HEK293 (cell line): ENCODE measurements at regions not wholly inside any gene's neighbourhood (a gene's known extent, or its start where the extent isn't known, plus 50 kb on each side); places are given as distances from the start of the nearest gene placed in this dataset.

Source experiments
- CTCF ChIA-PET: fragments of 350-600 bp; formaldehyde crosslinking; extraction: SDS; loops from one replicate; lab custom pipeline; 2021; ENCODE audit warnings: antibody characterized with exemption; lab: Yijun Ruan, JAX
- POLR2A ChIA-PET: fragments of 300-600 bp; formaldehyde crosslinking; extraction: SDS; loops from one replicate; lab custom pipeline; 2020; ENCODE audit warnings: antibody characterized with exemption, inconsistent platforms; lab: Yijun Ruan, JAX
- H3K27ac ChIP-seq: fragments of 200-500 bp; sonication (Bioruptor generic); 2 replicates; pipeline ENCODE4 v1.5.1; 2014; ENCODE audit warnings: low read depth, low read length, control low read depth, inconsistent platforms; ENCODE audit errors: extremely low read depth
- H3K36me3 ChIP-seq, 2 experiments: fragments of 200-500 bp in 1 of 2; sonication (Bioruptor generic) in 1 of 2; 1 replicate in 1 of 2; 2 replicates in 1 of 2; pipeline ENCODE4 v1.5.1; 2014 to 2017; ENCODE audit warnings: inconsistent platforms in 2 of 2, low read length in 2 of 2; ENCODE audit not compliant: control insufficient read depth in 2 of 2, insufficient read depth in 1 of 2
- H3K4me1 ChIP-seq: fragments of 200-500 bp; sonication (Bioruptor generic); 2 replicates; pipeline ENCODE4 v1.5.1; 2014; ENCODE audit warnings: mild to moderate bottlenecking, low read length, inconsistent platforms; ENCODE audit not compliant: control insufficient read depth, insufficient read depth
- H3K4me3 ChIP-seq: 2 replicates; pipeline ENCODE4 v1.5.1; 2011; ENCODE audit warnings: low read depth, mild to moderate bottlenecking, control low read depth, low read length, moderate library complexity
- H3K9me3 ChIP-seq: fragments of 200-500 bp; sonication (Bioruptor generic); 2 replicates; pipeline ENCODE4 v1.5.1; 2014; ENCODE audit warnings: low read depth, low read length, inconsistent platforms; ENCODE audit not compliant: control insufficient read depth, insufficient read depth
- CTCF ChIP-seq: fragments of 450-650 bp; formaldehyde crosslinking; IDR thresholded peaks from 2 replicates; pipeline ENCODE4 v1.5.1; 2016; ENCODE audit warnings: missing biosample characterization, missing genetic modification characterization
- GFI1B ChIP-seq: fragments of 450-650 bp; formaldehyde crosslinking; IDR thresholded peaks from 2 replicates; pipeline ENCODE4 v1.5.1; 2016; ENCODE audit warnings: missing biosample characterization, missing genetic modification characterization
- HIC1 ChIP-seq: fragments of 450-650 bp; formaldehyde crosslinking; IDR thresholded peaks from 2 replicates; pipeline ENCODE4 v1.5.1; 2016; ENCODE audit warnings: missing biosample characterization, missing genetic modification characterization
- HOXC10 ChIP-seq: sonication (generic); formaldehyde crosslinking; IDR thresholded peaks from 2 replicates; pipeline ENCODE4 v1.8.1; 2023; ENCODE audit warnings: mild to moderate bottlenecking, missing genetic modification reagents
- KLF7 ChIP-seq: fragments of 450-650 bp; formaldehyde crosslinking; IDR thresholded peaks from 2 replicates; pipeline ENCODE4 v1.5.1; 2016; ENCODE audit warnings: missing biosample characterization, missing genetic modification characterization, borderline replicate concordance
- MEIS1 ChIP-seq: sonication (generic); formaldehyde crosslinking; IDR thresholded peaks from 2 replicates; pipeline ENCODE4 v1.8.1; 2022; ENCODE audit warnings: missing genetic modification reagents, mild to moderate bottlenecking, borderline replicate concordance
- TSHZ1 ChIP-seq: fragments of 450-650 bp; formaldehyde crosslinking; IDR thresholded peaks from 2 replicates; pipeline ENCODE4 v1.5.1; 2016; ENCODE audit warnings: missing biosample characterization, missing genetic modification characterization, borderline replicate concordance
- ZBTB48 ChIP-seq: fragments of 450-650 bp; formaldehyde crosslinking; IDR thresholded peaks from 2 replicates; pipeline ENCODE4 v1.5.1; 2016; ENCODE audit warnings: missing biosample characterization, missing genetic modification characterization
- ZBTB8A ChIP-seq: fragments of 450-650 bp; formaldehyde crosslinking; IDR thresholded peaks from 2 replicates; pipeline ENCODE4 v1.5.1; 2016; ENCODE audit warnings: missing biosample characterization, missing genetic modification characterization
- ZEB2 ChIP-seq: fragments of 450-650 bp; formaldehyde crosslinking; IDR thresholded peaks from 2 replicates; pipeline ENCODE4 v1.5.1; 2016; ENCODE audit warnings: missing biosample characterization, missing genetic modification characterization
- ZFP37 ChIP-seq: fragments of 450-650 bp; formaldehyde crosslinking; IDR thresholded peaks from 2 replicates; pipeline ENCODE4 v1.5.1; 2016; ENCODE audit warnings: missing biosample characterization, missing genetic modification characterization
- ZNF10 ChIP-seq: fragments of 450-650 bp; formaldehyde crosslinking; IDR thresholded peaks from 2 replicates; pipeline ENCODE4 v1.5.1; 2017; ENCODE audit warnings: missing biosample characterization, missing genetic modification characterization
- ZNF133 ChIP-seq: fragments of 450-650 bp; formaldehyde crosslinking; IDR thresholded peaks from 2 replicates; pipeline ENCODE4 v1.5.1; 2016; ENCODE audit warnings: missing biosample characterization, missing genetic modification characterization
- ZNF18 ChIP-seq: fragments of 450-650 bp; formaldehyde crosslinking; IDR thresholded peaks from 2 replicates; pipeline ENCODE4 v1.5.1; 2016; ENCODE audit warnings: missing biosample characterization, missing genetic modification characterization
- ZNF404 ChIP-seq: fragments of 450-650 bp; formaldehyde crosslinking; IDR thresholded peaks from 2 replicates; pipeline ENCODE4 v1.5.1; 2017; ENCODE audit warnings: missing biosample characterization, missing genetic modification characterization
- ZNF433 ChIP-seq: fragments of 450-650 bp; formaldehyde crosslinking; IDR thresholded peaks from 2 replicates; pipeline ENCODE4 v1.5.1; 2016; ENCODE audit warnings: missing biosample characterization, missing genetic modification characterization, low read depth
- ZNF629 ChIP-seq: fragments of 450-650 bp; formaldehyde crosslinking; IDR thresholded peaks from 2 replicates; pipeline ENCODE4 v1.5.1; 2017; ENCODE audit warnings: missing biosample characterization, missing genetic modification characterization
- ZNF843 ChIP-seq: fragments of 450-650 bp; formaldehyde crosslinking; IDR thresholded peaks from 2 replicates; pipeline ENCODE4 v1.5.1; 2016; ENCODE audit warnings: missing biosample characterization, missing genetic modification characterization
- ZSCAN30 ChIP-seq: fragments of 450-650 bp; IDR thresholded peaks from 2 replicates; pipeline ENCODE4 v1.5.1; 2018; ENCODE audit warnings: missing biosample characterization, mild to moderate bottlenecking, missing genetic modification characterization, moderate library complexity

GRCh38 chr6:30829639-30830255 lies 54.6 kb upstream of the DDR1 start:
- TF ChIP-seq ZNF10 (tag by site-specific recombination) (0 out of 2 replicates have a peak, but pooled peaks have one; percentile 30), ZNF433 (tag by site-specific recombination) (no peak), ZNF843 (no peak)
- H3K4me1 ChIP-seq, result no peaks in the 10 kb centered on the region

GRCh38 chr6:30829033-30829432 lies 55.3 kb upstream of the DDR1 start:
- CTCF ChIA-PET, result interaction anchor here (0.6 to 20.6 kb wide), 38 partner anchors 8 to 376 kb away, joined by 3 to 332 read pairs (median 4); partner anchors contain the start of genes DDR1, FLOT1, IER3 and VARS2
- H3K4me3 ChIP-seq, result no peak overlapping the region
- H3K27ac ChIP-seq, result no peak overlapping the region
- H3K36me3 ChIP-seq, result no peaks in the 10 kb centered on the region
- TF ChIP-seq ZNF18 (tag by site-specific recombination) (no peak), HOXC10 (CRISPR knock-in tag) (no peak), ZBTB48 (tag by site-specific recombination) (no peak), KLF7 (tag by site-specific recombination) (no peak), ZNF133 (no peak)
- POLR2A ChIA-PET, result interaction anchor here (0.9 to 3.2 kb wide), 4 partner anchors 13 to 85 kb away, joined by 3 to 9 read pairs (median 6); partner anchors contain the start of genes IER3 and VARS2
- no peaks in the 10 kb centered on the region for H3K9me3 ChIP-seq
- no peaks in the 10 kb centered on the region for H3K4me1 ChIP-seq

More at GRCh38 chr6:30829639-30830255, 54.6 kb upstream of the DDR1 start:
- ChIA-PET CTCF (interaction anchor here (0.6 to 20.6 kb wide), 29 partner anchors 7 to 640 kb away, joined by 3 to 332 read pairs (median 5); partner anchors contain the start of genes DDR1, IER3 and VARS2), POLR2A (interaction anchor here (3.2 kb wide), 1 partner anchor 84 kb away, joined by 7 read pairs; the partner anchor contains the start of gene VARS2)
- Histone ChIP-seq H3K27ac (no peak overlapping the region), H3K36me3 (no peaks in the 10 kb centered on the region), H3K4me3 (no peak overlapping the region), H3K9me3 (no peaks in the 10 kb centered on the region)

GRCh38 chr6:30828027-30828962 lies 56.0 kb upstream of the DDR1 start:
- H3K36me3 ChIP-seq, result no peaks in the 10 kb centered on the region
- no peaks in the 10 kb centered on the region for H3K9me3 ChIP-seq
- H3K4me1 ChIP-seq, result no peaks in the 10 kb centered on the region
- no peak overlapping the region for H3K4me3 ChIP-seq
- CTCF ChIA-PET, result interaction anchor here (0.6 to 20.6 kb wide), 49 partner anchors 8 to 375 kb away, joined by 3 to 332 read pairs (median 5); partner anchors contain the start of genes DDR1, FLOT1, IER3 and VARS2
- H3K27ac ChIP-seq, result no peak overlapping the region
- POLR2A ChIA-PET, result interaction anchor here (0.9 to 3.2 kb wide), 4 partner anchors 14 to 86 kb away, joined by 3 to 9 read pairs (median 6); partner anchors contain the start of genes IER3 and VARS2
- TF ChIP-seq HIC1 (no peak), ZNF629 (0 out of 2 replicates have a peak, but pooled peaks have one; percentile 36), ZSCAN30 (tag by site-specific recombination) (peak; percentile 43; the same call in 1 of the 2 replicates), CTCF (tag by site-specific recombination) (peak; percentile 79), ZEB2 (tag by site-specific recombination) (peak; percentile 30; the same call in 1 of the 2 replicates), ZFP37 (tag by site-specific recombination) (0 out of 2 replicates have a peak, but pooled peaks have one; percentile 24), ZNF404 (tag by site-specific recombination) (no peak), MEIS1 (CRISPR knock-in tag) (no peak), GFI1B (tag by site-specific recombination) (no peak), ZBTB8A (tag by site-specific recombination) (peak; percentile 38), TSHZ1 (tag by site-specific recombination) (no peak)
